Left ventricle myocardium superior (tissue), 1 donor: ENCODE measurements at regions not wholly inside any gene's neighbourhood (a gene's known extent, or its start where the extent isn't known, plus 50 kb on each side); places are given as distances from the start of the nearest gene placed in this dataset.

Experiments used
- ATAC-seq: fragments of 200-7000 bp; cut with Tn5 transposase; one replicate; pipeline ENCODE4 v1.9.1; 2020; ENCODE audit warnings: mild to moderate bottlenecking, moderate library complexity
- DNase-seq: peaks from one replicate; pipeline ENCODE4 v3.0.0-alpha.2; 2020
- intact Hi-C: fragments of 100-400 bp; cut with micrococcal nuclease; formaldehyde crosslinking; loops from one replicate; pipeline ENCODE4 v1.11.0; 2022
- donor health status: DM: no; HTN: yes; CAD: no; lungs with severe emphysema.

- DNase-seq = no peak
- intact Hi-C loops = no loop called here
- no peak for ATAC-seq
These were observed 912.6 kb upstream of the SOX9 start for GRCh38 chr17:71208111-71208704.

- ATAC-seq (no peak), DNase-seq (no peak)
- intact Hi-C loops = no loop called here
These were observed 906.9 kb upstream of the SOX9 start for GRCh38 chr17:71213936-71214335.

GRCh38 chr17:71217769-71218168, 903.1 kb upstream of the SOX9 start:
- ATAC-seq = no peak
- intact Hi-C loops = no loop called here
- no peak for DNase-seq

- ATAC-seq (no peak), DNase-seq (no peak)
- intact Hi-C loops = no loop called here
These were observed 895.8 kb upstream of the SOX9 start for GRCh38 chr17:71224824-71225575.

GRCh38 chr17:71227841-71228240, 893.0 kb upstream of the SOX9 start:
- intact Hi-C loops = no loop called here
- DNase-seq (no peak), ATAC-seq (no peak)

GRCh38 chr17:71229070-71229469, 891.8 kb upstream of the SOX9 start:
- no peak for ATAC-seq
- intact Hi-C loops = no loop called here
- no peak for DNase-seq

GRCh38 chr17:71232801-71233559, 887.8 kb upstream of the SOX9 start:
- no peak for ATAC-seq

GRCh38 chr17:71234349-71234748, 886.5 kb upstream of the SOX9 start:
- intact Hi-C loops = no loop called here
- DNase-seq (no peak), ATAC-seq (no peak)

More at GRCh38 chr17:71232801-71233559, 887.8 kb upstream of the SOX9 start:
- intact Hi-C loops = no loop called here
- DNase-seq = no peak

GRCh38 chr17:71237903-71238538, 882.8 kb upstream of the SOX9 start:
- intact Hi-C loops = no loop called here
- DNase-seq (no peak), ATAC-seq (no peak)

- intact Hi-C loops = no loop called here
- DNase-seq (no peak), ATAC-seq (no peak)
These were observed 873.3 kb upstream of the SOX9 start for GRCh38 chr17:71247441-71248015.

- ATAC-seq = no peak
- no peak for DNase-seq
- intact Hi-C loops = no loop called here
These were observed 869.5 kb upstream of the SOX9 start for GRCh38 chr17:71251276-71251675.

GRCh38 chr17:71251951-71252350, 868.9 kb upstream of the SOX9 start:
- DNase-seq = no peak
- intact Hi-C loops = no loop called here
- no peak for ATAC-seq

GRCh38 chr17:71252436-71252835, 868.4 kb upstream of the SOX9 start:
- intact Hi-C loops = no loop called here
- ATAC-seq = no peak
- no peak for DNase-seq

GRCh38 chr17:71257096-71257495, 863.7 kb upstream of the SOX9 start:
- DNase-seq (no peak), ATAC-seq (no peak)
- intact Hi-C loops = no loop called here

- DNase-seq (no peak), ATAC-seq (no peak)
- intact Hi-C loops = no loop called here
These were observed 860.4 kb upstream of the SOX9 start for GRCh38 chr17:71260366-71260940.

- intact Hi-C loops = no loop called here
- DNase-seq = no peak
- ATAC-seq = no peak
These were observed 858.2 kb upstream of the SOX9 start for GRCh38 chr17:71262586-71262985.

- intact Hi-C loops = no loop called here
- DNase-seq = no peak
These were observed 853.2 kb upstream of the SOX9 start for GRCh38 chr17:71267668-71268067.

GRCh38 chr17:71269201-71269600, 851.6 kb upstream of the SOX9 start:
- no peak for ATAC-seq
- intact Hi-C loops = no loop called here

More at GRCh38 chr17:71267668-71268067, 853.2 kb upstream of the SOX9 start:
- ATAC-seq = no peak

GRCh38 chr17:71273441-71273840, 847.4 kb upstream of the SOX9 start:
- no peak for ATAC-seq
- intact Hi-C loops = no loop called here
- DNase-seq = no peak

More at GRCh38 chr17:71269201-71269600, 851.6 kb upstream of the SOX9 start:
- DNase-seq = no peak
